ENCODE measurements at regions not wholly inside any gene's neighbourhood (a gene's known extent, or its start where the extent isn't known, plus 50 kb on each side); places are given as distances from the start of the nearest gene placed in this dataset.

- WGBS = 36% methylated on average over 3 of the region's 3 CpGs
- no peaks in the 10 kb centered on the region for H3K27me3 ChIP-seq (ENCODE audit: control insufficient read depth, insufficient read depth)
- ATAC-seq (peak; percentile 91 to 92), DNase-seq (peak in 1 of 3 donors; percentile 30)
- intact Hi-C loops (cut with DNase I) = no loop called here
- no peak overlapping the region for H3K27ac ChIP-seq (ENCODE audit: low read length)
- H3K4me1 ChIP-seq (ENCODE audit: control insufficient read depth, insufficient read depth, low read length) = peaks cover 2% of the 10 kb centered on the region
- no peaks in the 10 kb centered on the region for H3K9me3 ChIP-seq (ENCODE audit: control insufficient read depth, low read length)
- H3K4me3 ChIP-seq (ENCODE audit: low read length) = no peak overlapping the region
Observed at GRCh38 chr11:56876621-56877275, 112.0 kb upstream of the OR5AK2 start.

- H3K27ac ChIP-seq (ENCODE audit: low read length) = no peak overlapping the region
- ATAC-seq = no peak
- no peaks in the 10 kb centered on the region for H3K9me3 ChIP-seq (ENCODE audit: control insufficient read depth, low read length)
- no peak for DNase-seq
- H3K4me3 ChIP-seq (ENCODE audit: low read length) = no peak overlapping the region
- no peaks in the 10 kb centered on the region for H3K27me3 ChIP-seq (ENCODE audit: control insufficient read depth, insufficient read depth)
- intact Hi-C loops (cut with DNase I) = no loop called here
- 67% methylated on average over 2 of the region's 2 CpGs for WGBS
- H3K4me1 ChIP-seq (ENCODE audit: control insufficient read depth, insufficient read depth, low read length) = no peaks in the 10 kb centered on the region
Observed at GRCh38 chr11:56855217-56855616, 106.7 kb upstream of the OR9G4 start.

GRCh38 chr11:56852131-56852530, 103.6 kb upstream of the OR9G4 start:
- Histone ChIP-seq H3K9me3 (ENCODE audit: control insufficient read depth, low read length) (no peaks in the 10 kb centered on the region), H3K4me1 (ENCODE audit: control insufficient read depth, insufficient read depth, low read length) (no peaks in the 10 kb centered on the region), H3K27me3 (ENCODE audit: control insufficient read depth, insufficient read depth) (no peaks in the 10 kb centered on the region), H3K4me3 (ENCODE audit: low read length) (no peak overlapping the region), H3K27ac (ENCODE audit: low read length) (no peak overlapping the region)
- no peak for DNase-seq
- no peak for ATAC-seq
- intact Hi-C loops (cut with DNase I) = no loop called here
- WGBS = 88% methylated on average over 1 of the region's 1 CpG

- no peak for DNase-seq
- H3K9me3 ChIP-seq (ENCODE audit: control insufficient read depth, low read length) = no peaks in the 10 kb centered on the region
- intact Hi-C loops (cut with DNase I) = loop anchor here in 1 of 4 donors (10.0 kb wide), 1 partner anchor 265 kb away; no protein-coding TSS in a partner anchor
- H3K4me1 ChIP-seq (ENCODE audit: control insufficient read depth, insufficient read depth, low read length) = no peaks in the 10 kb centered on the region
- H3K4me3 ChIP-seq (ENCODE audit: low read length) = no peak overlapping the region
- H3K27ac ChIP-seq (ENCODE audit: low read length) = no peak overlapping the region
- ATAC-seq = no peak
- 84% methylated on average over 2 of the region's 2 CpGs for WGBS
- H3K27me3 ChIP-seq (ENCODE audit: control insufficient read depth, insufficient read depth) = no peaks in the 10 kb centered on the region
Observed at GRCh38 chr11:56849852-56850251, 101.4 kb upstream of the OR9G4 start.

- H3K9me3 ChIP-seq (ENCODE audit: control insufficient read depth, low read length) = no peaks in the 10 kb centered on the region
- H3K27me3 ChIP-seq (ENCODE audit: control insufficient read depth, insufficient read depth) = no peaks in the 10 kb centered on the region
- no peak for ATAC-seq
- no peaks in the 10 kb centered on the region for H3K4me1 ChIP-seq (ENCODE audit: control insufficient read depth, insufficient read depth, low read length)
- intact Hi-C loops (cut with DNase I) = loop anchor here in 1 of 4 donors (10.0 kb wide), 1 partner anchor 266 kb away; no protein-coding TSS in a partner anchor
- no peak overlapping the region for H3K27ac ChIP-seq (ENCODE audit: low read length)
- DNase-seq = no peak
- H3K4me3 ChIP-seq (ENCODE audit: low read length) = no peak overlapping the region
Observed at GRCh38 chr11:56849250-56849649, 100.8 kb upstream of the OR9G4 start.

GRCh38 chr11:56848141-56848809, 99.8 kb upstream of the OR9G4 start:
- intact Hi-C loops (cut with DNase I) = loop anchor here in 1 of 4 donors (10.0 kb wide), 1 partner anchor 267 kb away; no protein-coding TSS in a partner anchor
- Histone ChIP-seq H3K27me3 (ENCODE audit: control insufficient read depth, insufficient read depth) (no peaks in the 10 kb centered on the region), H3K9me3 (ENCODE audit: control insufficient read depth, low read length) (no peaks in the 10 kb centered on the region), H3K4me3 (ENCODE audit: low read length) (no peak overlapping the region), H3K27ac (ENCODE audit: low read length) (no peak overlapping the region), H3K4me1 (ENCODE audit: control insufficient read depth, insufficient read depth, low read length) (no peaks in the 10 kb centered on the region)
- DNase-seq = no peak
- WGBS = 65% methylated on average over 8 of the region's 8 CpGs
- ATAC-seq = no peak

- H3K27me3 ChIP-seq (ENCODE audit: control insufficient read depth, insufficient read depth) = no peaks in the 10 kb centered on the region
- no peak overlapping the region for H3K4me3 ChIP-seq (ENCODE audit: low read length)
- no peaks in the 10 kb centered on the region for H3K4me1 ChIP-seq (ENCODE audit: control insufficient read depth, insufficient read depth, low read length)
- DNase-seq (peak in 1 of 3 donors; percentile 7), ATAC-seq (no peak)
- no peaks in the 10 kb centered on the region for H3K9me3 ChIP-seq (ENCODE audit: control insufficient read depth, low read length)
- 49% methylated on average over 8 of the region's 8 CpGs for whole genome bisulfite sequencing
- H3K27ac ChIP-seq (ENCODE audit: low read length) = no peak overlapping the region
- intact Hi-C loops (cut with DNase I) = loop anchor here in 1 of 4 donors (10.0 kb wide), 1 partner anchor 268 kb away; no protein-coding TSS in a partner anchor
Observed at GRCh38 chr11:56846631-56847576, 98.4 kb upstream of the OR9G4 start.

GRCh38 chr11:56845121-56845732, 96.7 kb upstream of the OR9G4 start:
- H3K27ac ChIP-seq (ENCODE audit: low read length) = no peak overlapping the region
- intact Hi-C loops (cut with DNase I) = loop anchor here in 1 of 4 donors (10.0 kb wide), 1 partner anchor 270 kb away; no protein-coding TSS in a partner anchor
- DNase-seq = peak in 2 of 3 donors; percentile 20 to 41

GRCh38 chr11:56843816-56844215, 95.3 kb upstream of the OR9G4 start:
- H3K4me1 ChIP-seq (ENCODE audit: control insufficient read depth, insufficient read depth, low read length) = no peaks in the 10 kb centered on the region
- H3K4me3 ChIP-seq (ENCODE audit: low read length) = no peak overlapping the region
- intact Hi-C loops (cut with DNase I) = loop anchor here in 3 of 4 donors (5.0 to 10.0 kb wide), 3 partner anchors 271 to 403 kb away; no protein-coding TSS in a partner anchor
- ATAC-seq (no peak), DNase-seq (no peak)
- no peak overlapping the region for H3K27ac ChIP-seq (ENCODE audit: low read length)
- H3K9me3 ChIP-seq (ENCODE audit: control insufficient read depth, low read length) = no peaks in the 10 kb centered on the region
- H3K27me3 ChIP-seq (ENCODE audit: control insufficient read depth, insufficient read depth) = no peaks in the 10 kb centered on the region
- WGBS = 69% methylated on average over 2 of the region's 2 CpGs

More at GRCh38 chr11:56845121-56845732, 96.7 kb upstream of the OR9G4 start:
- Histone ChIP-seq H3K4me1 (ENCODE audit: control insufficient read depth, insufficient read depth, low read length) (no peaks in the 10 kb centered on the region), H3K9me3 (ENCODE audit: control insufficient read depth, low read length) (no peaks in the 10 kb centered on the region), H3K4me3 (ENCODE audit: low read length) (no peak overlapping the region), H3K27me3 (ENCODE audit: control insufficient read depth, insufficient read depth) (no peaks in the 10 kb centered on the region)
- peak in 1 of 2 donors; percentile 11 for ATAC-seq
- 96% methylated on average over 20 of the region's 20 CpGs for WGBS
